Panc1 (cell line): ENCODE measurements at regions not wholly inside any gene's neighbourhood (a gene's known extent, or its start where the extent isn't known, plus 50 kb on each side); places are given as distances from the start of the nearest gene placed in this dataset.

Experiments used
- ATAC-seq: fragments of 200-7000 bp; cut with Tn5 transposase; 2 replicates; pipeline ENCODE4 v1.9.1; 2020; ENCODE audit warnings: mild to moderate bottlenecking, moderate library complexity
- BruUV-seq: library from RNA; stranded (reverse); fragments of 400-500 nt; replicated peaks from 2 replicates; lab custom pipeline; 2021; lab: Mats Ljungman, UMichigan
- CTCF ChIA-PET: fragments of 300-600 bp; sonication (Branson Sonifier 250); formaldehyde crosslinking; loops from one replicate; lab custom pipeline; 2022; ENCODE audit warnings: antibody characterized with exemption; lab: Charles Lee
- POLR2A ChIA-PET: fragments of 300-600 bp; sonication (Branson Sonifier 250); formaldehyde crosslinking; loops from one replicate; lab custom pipeline; 2022; ENCODE audit warnings: antibody characterized with exemption; lab: Charles Lee
- DNase-seq: peaks from one replicate; pipeline ENCODE4 v3.0.0-alpha.2; 2010; ENCODE audit warnings: low read depth, low spot score
- H3K27ac ChIP-seq: 2 replicates; pipeline ENCODE4 v1.5.1; 2011; ENCODE audit warnings: mild to moderate bottlenecking, low read length, inconsistent platforms
- H3K27me3 ChIP-seq: fragments of 200-500 bp; sonication (Bioruptor generic); 2 replicates; pipeline ENCODE4 v1.6.0; 2014; ENCODE audit warnings: low read length, inconsistent platforms; ENCODE audit not compliant: control insufficient read depth, insufficient read depth
- H3K36me3 ChIP-seq: fragments of 200-500 bp; sonication (Bioruptor generic); 2 replicates; pipeline ENCODE4 v1.5.1; 2014; ENCODE audit warnings: inconsistent platforms, mild to moderate bottlenecking, low read length, moderate library complexity; ENCODE audit not compliant: control insufficient read depth, insufficient read depth
- H3K4me1 ChIP-seq: 2 replicates; pipeline ENCODE4 v1.5.1; 2011; ENCODE audit warnings: inconsistent platforms, mild to moderate bottlenecking, low read length, moderate library complexity; ENCODE audit not compliant: control insufficient read depth, insufficient read depth
- H3K4me3 ChIP-seq, 2 experiments: 2 replicates each; pipeline ENCODE4 v1.5.1; 2011 to 2012; ENCODE audit warnings: low read depth in 2 of 2, low read length in 2 of 2, mild to moderate bottlenecking in 2 of 2, inconsistent platforms in 1 of 2, moderate library complexity in 1 of 2
- H3K9me3 ChIP-seq: fragments of 200-500 bp; sonication (Bioruptor generic); 2 replicates; pipeline ENCODE4 v1.5.1; 2014; ENCODE audit warnings: low read depth, mild to moderate bottlenecking, inconsistent platforms, low read length, moderate library complexity; ENCODE audit not compliant: control insufficient read depth, insufficient read depth
- POLR2AphosphoS5 ChIP-seq: IDR thresholded peaks from 2 replicates; pipeline ENCODE4 v1.6.1; 2012; ENCODE audit warnings: mild to moderate bottlenecking, low read depth, low read length, moderate library complexity
- REST ChIP-seq, 2 experiments: IDR thresholded peaks; 2 replicates each; pipeline ENCODE4 v1.6.1; 2011 to 2012; ENCODE audit warnings: low read depth in 2 of 2, control low read depth in 1 of 2, low read length in 1 of 2, mild to moderate bottlenecking in 1 of 2, moderate library complexity in 1 of 2; ENCODE audit not compliant: insufficient read depth in 1 of 2
- SIN3A ChIP-seq: IDR thresholded peaks from 2 replicates; pipeline ENCODE4 v1.6.1; 2012; ENCODE audit warnings: low read depth, mild to moderate bottlenecking, low read length, moderate library complexity, borderline replicate concordance; ENCODE audit not compliant: insufficient read depth
- TCF7L2 ChIP-seq: IDR thresholded peaks from 2 replicates; pipeline ENCODE4 v1.6.1; 2011; ENCODE audit warnings: mild to moderate bottlenecking, low read depth, low read length, inconsistent platforms
- in situ Hi-C: cut with HindIII; loops from 2 replicates; pipeline ENCODE4 v1.10.0; 2016; ENCODE audit warnings: low sequenced_read_pairs, low pct_unique_long_range_greater_than_20kb
- intact Hi-C: fragments of 100-400 bp; cut with micrococcal nuclease; formaldehyde crosslinking; loops from one replicate; pipeline ENCODE4 v1.10.0; 2022; ENCODE audit not compliant: unreplicated experiment
- TF ChIP-seq, protein P1 (sequence below): fragments of 450-650 bp; IDR thresholded peaks from 2 replicates; pipeline ENCODE4 v1.5.1; 2017; ENCODE audit warnings: mild to moderate bottlenecking

- H3K36me3 ChIP-seq, result no peaks in the 10 kb centered on the region
- no peak overlapping the region for H3K27ac ChIP-seq
- in situ Hi-C loops (no loop called here), intact Hi-C loops (no loop called here)
- CTCF ChIA-PET, result no interaction called here
- no peak for DNase-seq
- no TSS peak for BruUV-seq
- TF ChIP-seq POLR2AphosphoS5 (no peak), REST (IDR thresholded peaks at IDR 0.05; ENCODE audit: insufficient read depth in 1 of 2, low read depth in 2 of 2, low read length in 1 of 2) (no peak), TCF7L2 (no peak), SIN3A (no peak)
- TF ChIP-seq, protein P1, sequence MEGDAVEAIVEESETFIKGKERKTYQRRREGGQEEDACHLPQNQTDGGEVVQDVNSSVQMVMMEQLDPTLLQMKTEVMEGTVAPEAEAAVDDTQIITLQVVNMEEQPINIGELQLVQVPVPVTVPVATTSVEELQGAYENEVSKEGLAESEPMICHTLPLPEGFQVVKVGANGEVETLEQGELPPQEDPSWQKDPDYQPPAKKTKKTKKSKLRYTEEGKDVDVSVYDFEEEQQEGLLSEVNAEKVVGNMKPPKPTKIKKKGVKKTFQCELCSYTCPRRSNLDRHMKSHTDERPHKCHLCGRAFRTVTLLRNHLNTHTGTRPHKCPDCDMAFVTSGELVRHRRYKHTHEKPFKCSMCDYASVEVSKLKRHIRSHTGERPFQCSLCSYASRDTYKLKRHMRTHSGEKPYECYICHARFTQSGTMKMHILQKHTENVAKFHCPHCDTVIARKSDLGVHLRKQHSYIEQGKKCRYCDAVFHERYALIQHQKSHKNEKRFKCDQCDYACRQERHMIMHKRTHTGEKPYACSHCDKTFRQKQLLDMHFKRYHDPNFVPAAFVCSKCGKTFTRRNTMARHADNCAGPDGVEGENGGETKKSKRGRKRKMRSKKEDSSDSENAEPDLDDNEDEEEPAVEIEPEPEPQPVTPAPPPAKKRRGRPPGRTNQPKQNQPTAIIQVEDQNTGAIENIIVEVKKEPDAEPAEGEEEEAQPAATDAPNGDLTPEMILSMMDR, result no peak
- H3K27me3 ChIP-seq, result no peaks in the 10 kb centered on the region
- ATAC-seq, result no peak
- H3K4me3 ChIP-seq, result no peak overlapping the region
- POLR2A ChIA-PET, result no interaction called here
- no peaks in the 10 kb centered on the region for H3K9me3 ChIP-seq
- no peaks in the 10 kb centered on the region for H3K4me1 ChIP-seq
Observed at GRCh38 chr4:14636563-14636962, 365.7 kb upstream of the CPEB2 start.

GRCh38 chr4:14640476-14640875, 361.8 kb upstream of the CPEB2 start:
- DNase-seq, result no peak
- Histone ChIP-seq H3K4me1 (no peaks in the 10 kb centered on the region), H3K4me3 (no peak overlapping the region), H3K9me3 (no peaks in the 10 kb centered on the region), H3K27me3 (no peaks in the 10 kb centered on the region), H3K27ac (no peak overlapping the region), H3K36me3 (no peaks in the 10 kb centered on the region)
- in situ Hi-C loops, result no loop called here
- intact Hi-C loops, result no loop called here
- ATAC-seq, result no peak
- no TSS peak for BruUV-seq
- POLR2A ChIA-PET, result no interaction called here
- TF ChIP-seq, protein P1, result no peak
- TF ChIP-seq POLR2AphosphoS5 (no peak), SIN3A (no peak), REST (IDR thresholded peaks at IDR 0.05; ENCODE audit: insufficient read depth in 1 of 2, low read depth in 2 of 2, low read length in 1 of 2) (no peak), TCF7L2 (no peak)
- CTCF ChIA-PET, result no interaction called here
